Ishikawa (cell line): ENCODE measurements at regions not wholly inside any gene's neighbourhood (a gene's known extent, or its start where the extent isn't known, plus 50 kb on each side); places are given as distances from the start of the nearest gene placed in this dataset.

ENCODE experiments used
- CEBPB ChIP-seq: IDR thresholded peaks from 2 replicates; pipeline ENCODE4 v1.6.1; 2012
- CREB1 ChIP-seq: IDR thresholded peaks from 2 replicates; pipeline ENCODE4 v1.6.1; 2012; ENCODE audit warnings: low read depth
- EGR1 ChIP-seq: IDR thresholded peaks from 2 replicates; pipeline ENCODE4 v1.6.1; 2012
- EP300 ChIP-seq: IDR thresholded peaks from 2 replicates; pipeline ENCODE4 v1.6.1; 2012; ENCODE audit warnings: borderline replicate concordance
- FOXM1 ChIP-seq: IDR thresholded peaks from 2 replicates; pipeline ENCODE4 v1.6.1; 2012; ENCODE audit warnings: low read depth, borderline replicate concordance
- MAX ChIP-seq: IDR thresholded peaks from 2 replicates; pipeline ENCODE4 v1.6.1; 2012
- NFIC ChIP-seq: IDR thresholded peaks from 2 replicates; pipeline ENCODE4 v1.6.1; 2012
- RAD21 ChIP-seq: IDR thresholded peaks from 2 replicates; pipeline ENCODE4 v1.6.1; 2012; ENCODE audit warnings: low read depth
- TAF1 ChIP-seq: IDR thresholded peaks from 2 replicates; pipeline ENCODE4 v1.6.1; 2012; ENCODE audit warnings: low read depth, mild to moderate bottlenecking
- TCF12 ChIP-seq: IDR thresholded peaks from 2 replicates; pipeline ENCODE4 v1.6.1; 2012; ENCODE audit warnings: low read depth
- TEAD4 ChIP-seq: IDR thresholded peaks from 2 replicates; pipeline ENCODE4 v1.6.1; 2012
- USF1 ChIP-seq: IDR thresholded peaks from 2 replicates; pipeline ENCODE4 v1.6.1; 2012
- YY1 ChIP-seq: IDR thresholded peaks from 2 replicates; pipeline ENCODE4 v1.6.1; 2012; ENCODE audit warnings: low read depth
- ZBTB7A ChIP-seq: IDR thresholded peaks from 2 replicates; pipeline ENCODE4 v1.6.1; 2012; ENCODE audit warnings: low read depth
- TF ChIP-seq, protein P1 (sequence below): IDR thresholded peaks from 2 replicates; pipeline ENCODE4 v1.6.1; 2012; ENCODE audit warnings: low read depth, mild to moderate bottlenecking

- no peak for TF ChIP-seq USF1
- TF ChIP-seq YY1 = no peak
- TF ChIP-seq, protein P1, sequence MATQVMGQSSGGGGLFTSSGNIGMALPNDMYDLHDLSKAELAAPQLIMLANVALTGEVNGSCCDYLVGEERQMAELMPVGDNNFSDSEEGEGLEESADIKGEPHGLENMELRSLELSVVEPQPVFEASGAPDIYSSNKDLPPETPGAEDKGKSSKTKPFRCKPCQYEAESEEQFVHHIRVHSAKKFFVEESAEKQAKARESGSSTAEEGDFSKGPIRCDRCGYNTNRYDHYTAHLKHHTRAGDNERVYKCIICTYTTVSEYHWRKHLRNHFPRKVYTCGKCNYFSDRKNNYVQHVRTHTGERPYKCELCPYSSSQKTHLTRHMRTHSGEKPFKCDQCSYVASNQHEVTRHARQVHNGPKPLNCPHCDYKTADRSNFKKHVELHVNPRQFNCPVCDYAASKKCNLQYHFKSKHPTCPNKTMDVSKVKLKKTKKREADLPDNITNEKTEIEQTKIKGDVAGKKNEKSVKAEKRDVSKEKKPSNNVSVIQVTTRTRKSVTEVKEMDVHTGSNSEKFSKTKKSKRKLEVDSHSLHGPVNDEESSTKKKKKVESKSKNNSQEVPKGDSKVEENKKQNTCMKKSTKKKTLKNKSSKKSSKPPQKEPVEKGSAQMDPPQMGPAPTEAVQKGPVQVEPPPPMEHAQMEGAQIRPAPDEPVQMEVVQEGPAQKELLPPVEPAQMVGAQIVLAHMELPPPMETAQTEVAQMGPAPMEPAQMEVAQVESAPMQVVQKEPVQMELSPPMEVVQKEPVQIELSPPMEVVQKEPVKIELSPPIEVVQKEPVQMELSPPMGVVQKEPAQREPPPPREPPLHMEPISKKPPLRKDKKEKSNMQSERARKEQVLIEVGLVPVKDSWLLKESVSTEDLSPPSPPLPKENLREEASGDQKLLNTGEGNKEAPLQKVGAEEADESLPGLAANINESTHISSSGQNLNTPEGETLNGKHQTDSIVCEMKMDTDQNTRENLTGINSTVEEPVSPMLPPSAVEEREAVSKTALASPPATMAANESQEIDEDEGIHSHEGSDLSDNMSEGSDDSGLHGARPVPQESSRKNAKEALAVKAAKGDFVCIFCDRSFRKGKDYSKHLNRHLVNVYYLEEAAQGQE = no peak
- no peak for TF ChIP-seq RAD21
- TF ChIP-seq TEAD4 = no peak
- TF ChIP-seq CEBPB = no peak
- no peak for TF ChIP-seq TAF1
- no peak for TF ChIP-seq MAX
- no peak for TF ChIP-seq ZBTB7A
- TF ChIP-seq EGR1 = no peak
- TF ChIP-seq NFIC = no peak
- no peak for TF ChIP-seq CREB1
- TF ChIP-seq TCF12 = no peak
- no peak for TF ChIP-seq FOXM1
- TF ChIP-seq EP300 = no peak
These were observed 61.4 kb upstream of the GAS1 start for GRCh38 chr9:87008667-87009066.

- TF ChIP-seq RAD21 (no peak), EGR1 (no peak)
These were observed 63.3 kb upstream of the GAS1 start for GRCh38 chr9:87010626-87011025.

- TF ChIP-seq, protein P1 = no peak
- no peak for TF ChIP-seq CEBPB
- no peak for TF ChIP-seq CREB1
- no peak for TF ChIP-seq RAD21
- no peak for TF ChIP-seq MAX
- no peak for TF ChIP-seq TAF1
- no peak for TF ChIP-seq FOXM1
These were observed 64.2 kb upstream of the GAS1 start for GRCh38 chr9:87011551-87011950.

DNA sequence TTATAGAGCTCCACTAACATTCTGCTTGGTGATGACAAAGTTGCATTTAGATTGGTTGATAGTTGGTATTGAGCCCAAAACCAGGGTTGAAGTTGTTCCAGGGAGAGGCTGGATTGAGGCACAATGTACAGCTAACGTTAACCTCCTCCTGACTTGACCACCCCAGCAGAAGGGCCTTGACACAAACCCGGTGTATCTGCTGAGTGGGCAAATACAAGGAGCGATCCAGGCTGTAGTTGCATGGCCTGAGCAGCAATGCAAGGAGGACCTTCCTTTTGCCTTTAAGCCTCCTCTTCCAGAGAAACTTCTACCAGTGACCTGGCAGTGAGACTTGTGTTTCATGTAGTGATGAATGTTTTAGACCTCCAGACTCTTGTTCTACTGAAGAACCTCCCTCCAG lies 66.2 kb upstream of the GAS1 start:
- TF ChIP-seq NFIC = no peak
- no peak for TF ChIP-seq MAX
- no peak for TF ChIP-seq YY1
- TF ChIP-seq USF1 = no peak
- no peak for TF ChIP-seq CEBPB
- no peak for TF ChIP-seq TCF12
- no peak for TF ChIP-seq CREB1
- no peak for TF ChIP-seq TAF1
- no peak for TF ChIP-seq TEAD4
- TF ChIP-seq, protein P1 = no peak
- TF ChIP-seq EP300 = no peak
- TF ChIP-seq RAD21 = no peak
- no peak for TF ChIP-seq ZBTB7A
- no peak for TF ChIP-seq FOXM1
- TF ChIP-seq EGR1 = no peak

DNA sequence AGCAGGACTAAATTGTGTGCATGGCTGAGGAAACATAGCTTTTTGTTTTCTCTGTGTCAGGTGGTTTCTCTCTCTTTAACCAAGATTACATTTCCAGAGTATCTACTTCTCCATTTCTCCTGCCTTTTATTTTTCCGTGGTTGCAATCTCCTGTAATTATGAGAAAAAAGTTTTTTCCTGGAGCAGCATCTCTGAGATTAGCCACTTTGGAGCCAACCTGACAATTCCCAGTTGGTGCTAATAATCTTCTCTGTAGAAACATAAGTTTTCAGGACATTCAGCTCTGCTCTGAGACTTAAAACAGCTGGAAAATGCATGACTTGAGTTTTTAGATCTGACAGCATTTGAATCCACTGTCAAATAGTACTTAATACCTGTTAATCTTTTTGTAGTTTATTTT lies 67.1 kb upstream of the GAS1 start:
- no peak for TF ChIP-seq TEAD4
- TF ChIP-seq USF1 = no peak
- no peak for TF ChIP-seq ZBTB7A
- TF ChIP-seq, protein P1 = no peak
- TF ChIP-seq YY1 = no peak
- TF ChIP-seq RAD21 = no peak
- TF ChIP-seq EGR1 = no peak
